Gastrocnemius medialis (tissue), 4 donors: ENCODE measurements at regions not wholly inside any gene's neighbourhood (a gene's known extent, or its start where the extent isn't known, plus 50 kb on each side); places are given as distances from the start of the nearest gene placed in this dataset.

Source experiments
- POLR2A ChIP-seq, 2 donors: fragments of 450-650 bp; IDR thresholded peaks; one replicate each; pipeline ENCODE4 v1.6.1; 2017; ENCODE audit warnings: antibody characterized with exemption in 2 of 2, mild to moderate bottlenecking in 2 of 2, moderate library complexity in 2 of 2
- TF ChIP-seq, protein P1 (sequence below), 5 experiments: fragments of 450-650 bp in 3 of 5; fragments of 200-600 bp in 2 of 5; sonication (generic) in 2 of 5; IDR thresholded peaks in 4 of 5; conservative IDR thresholded peaks in 1 of 5; 1 replicate in 4 of 5; 2 replicates in 1 of 5; pipeline ENCODE4 v1.5.1; 2016 to 2019; ENCODE audit warnings: antibody characterized with exemption in 5 of 5, mild to moderate bottlenecking in 3 of 5, moderate library complexity in 3 of 5

DNA sequence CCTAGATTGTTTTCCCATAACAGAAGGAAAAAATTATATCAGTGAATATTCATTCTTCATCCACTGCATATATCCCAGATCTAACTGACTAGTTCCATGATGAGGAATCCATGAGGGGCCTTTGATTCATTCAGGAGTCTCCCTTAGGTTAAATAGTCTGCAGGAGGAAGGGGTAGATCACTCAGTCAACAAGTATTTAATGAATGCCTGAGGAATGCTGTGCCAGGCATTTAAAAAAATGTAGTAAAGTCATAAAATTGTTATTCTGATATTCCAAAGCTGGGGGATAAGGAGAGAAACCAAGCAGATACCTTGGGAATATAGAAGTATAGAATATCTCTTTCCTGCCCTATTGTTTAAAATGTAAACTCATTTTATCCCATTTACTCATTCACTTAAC lies 216.2 kb upstream of the CAND1 start:
- TF ChIP-seq, protein P1, sequence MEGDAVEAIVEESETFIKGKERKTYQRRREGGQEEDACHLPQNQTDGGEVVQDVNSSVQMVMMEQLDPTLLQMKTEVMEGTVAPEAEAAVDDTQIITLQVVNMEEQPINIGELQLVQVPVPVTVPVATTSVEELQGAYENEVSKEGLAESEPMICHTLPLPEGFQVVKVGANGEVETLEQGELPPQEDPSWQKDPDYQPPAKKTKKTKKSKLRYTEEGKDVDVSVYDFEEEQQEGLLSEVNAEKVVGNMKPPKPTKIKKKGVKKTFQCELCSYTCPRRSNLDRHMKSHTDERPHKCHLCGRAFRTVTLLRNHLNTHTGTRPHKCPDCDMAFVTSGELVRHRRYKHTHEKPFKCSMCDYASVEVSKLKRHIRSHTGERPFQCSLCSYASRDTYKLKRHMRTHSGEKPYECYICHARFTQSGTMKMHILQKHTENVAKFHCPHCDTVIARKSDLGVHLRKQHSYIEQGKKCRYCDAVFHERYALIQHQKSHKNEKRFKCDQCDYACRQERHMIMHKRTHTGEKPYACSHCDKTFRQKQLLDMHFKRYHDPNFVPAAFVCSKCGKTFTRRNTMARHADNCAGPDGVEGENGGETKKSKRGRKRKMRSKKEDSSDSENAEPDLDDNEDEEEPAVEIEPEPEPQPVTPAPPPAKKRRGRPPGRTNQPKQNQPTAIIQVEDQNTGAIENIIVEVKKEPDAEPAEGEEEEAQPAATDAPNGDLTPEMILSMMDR (IDR thresholded peaks at IDR 0.05 in 4 of 5, conservative IDR thresholded peaks at IDR 0.05 in 1 of 5), result no peak
- no peak for TF ChIP-seq POLR2A (IDR thresholded peaks at IDR 0.05)
